ENCODE measurements at regions not wholly inside any gene's neighbourhood (a gene's known extent, or its start where the extent isn't known, plus 50 kb on each side); places are given as distances from the start of the nearest gene placed in this dataset.
A peak's percentile ranks its signal among the peaks of the same experiment; 100 is the strongest.

DNA sequence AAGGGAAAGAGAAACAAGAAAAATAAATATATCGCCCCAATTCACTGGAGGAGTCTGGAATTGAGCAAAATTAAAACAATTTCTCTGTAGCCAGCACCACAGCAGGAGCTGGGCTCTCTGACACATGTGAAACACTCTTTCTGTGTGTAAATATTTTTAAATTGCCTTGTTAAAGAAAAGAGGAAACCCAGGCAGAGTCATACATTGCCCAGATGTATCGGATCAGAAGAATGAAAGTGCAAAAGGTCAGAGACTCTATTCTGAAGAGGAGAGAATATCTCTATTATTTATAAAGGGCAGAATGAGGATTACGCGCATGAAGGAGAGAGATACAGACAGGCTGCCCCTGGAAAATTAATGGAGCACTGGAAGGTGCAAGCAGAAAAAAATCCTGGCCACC lies 127.0 kb upstream of the MAN1A1 start:
- DNase-seq, result no peak

GRCh38 chr6:119476024-119476423 lies 126.5 kb upstream of the MAN1A1 start:
- no peak for DNase-seq

- DNase-seq, result peak in 1 of 5 donors; percentile 29
These were observed 121.5 kb upstream of the MAN1A1 start for GRCh38 chr6:119470893-119471542.

DNA sequence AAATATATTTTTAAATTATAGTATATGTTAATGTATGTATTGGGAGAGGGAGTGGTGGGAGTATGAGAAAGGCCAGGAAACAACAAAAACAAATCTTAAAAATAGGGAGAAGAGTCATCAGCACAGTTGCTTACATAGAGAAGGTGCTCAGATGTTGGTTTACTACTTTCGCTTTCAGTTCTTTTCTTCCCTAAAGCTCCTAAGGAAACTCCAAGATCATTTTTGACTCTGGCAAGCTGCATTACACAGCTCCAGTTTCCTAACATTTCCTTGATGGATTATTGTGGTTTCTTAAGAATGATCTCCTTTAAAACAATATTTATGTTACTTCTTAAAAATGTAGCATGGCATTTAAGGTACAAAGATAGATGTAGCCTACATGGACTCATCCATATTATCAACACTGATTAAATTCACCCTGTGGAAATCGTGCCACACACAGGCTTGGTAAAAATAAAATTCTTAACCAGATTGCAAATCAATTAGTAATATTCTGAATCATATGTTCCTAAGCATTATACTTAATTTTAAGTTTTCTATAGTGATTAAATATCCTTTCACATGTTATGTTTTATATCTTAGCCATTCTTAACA lies 118.0 kb upstream of the MAN1A1 start:
- no peak for DNase-seq

- DNase-seq, result no peak
These were observed 116.7 kb upstream of the MAN1A1 start for GRCh38 chr6:119466226-119466625.

GRCh38 chr6:119463081-119463626 lies 113.6 kb upstream of the MAN1A1 start:
- peak in 1 of 5 donors; percentile 91 for DNase-seq

- no peak for DNase-seq
These were observed 111.6 kb upstream of the MAN1A1 start for GRCh38 chr6:119461187-119461586.

DNA sequence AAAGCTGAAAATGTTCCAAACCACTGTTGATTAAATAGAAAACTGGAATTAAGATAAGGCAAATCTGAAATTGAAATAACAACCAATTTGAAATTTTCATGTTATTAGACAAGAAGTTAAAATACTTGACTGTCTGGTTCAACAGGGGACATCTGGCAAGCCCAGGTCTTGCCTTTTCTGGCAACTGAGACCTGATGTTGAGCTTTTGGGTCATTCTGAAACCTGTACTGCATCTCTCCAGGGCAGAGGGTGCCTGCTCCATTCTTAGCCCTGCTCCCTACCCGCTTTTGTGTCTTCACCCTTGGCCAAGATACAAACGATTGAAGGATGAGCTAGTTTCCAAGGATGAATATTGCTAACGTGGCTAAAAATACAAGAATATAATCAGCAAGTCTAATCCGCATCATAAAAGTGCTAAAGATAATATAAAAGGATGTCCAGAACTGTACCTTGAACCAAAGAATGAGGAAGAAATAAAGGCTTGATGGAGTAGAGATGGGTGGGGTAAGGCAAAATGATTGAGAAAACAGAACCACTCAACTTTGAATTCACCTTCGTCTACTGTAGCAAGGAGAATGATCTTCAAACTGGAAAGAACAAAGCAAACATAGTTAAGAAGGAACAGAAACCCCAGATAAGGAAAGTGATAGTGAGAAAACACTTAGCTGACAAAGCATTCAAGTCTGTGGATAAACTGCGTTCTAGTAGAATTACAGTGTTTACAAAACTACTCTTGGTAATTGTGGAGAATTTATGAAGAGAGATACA lies 109.8 kb upstream of the MAN1A1 start:
- peak in 1 of 5 donors; percentile 57 for DNase-seq

- DNase-seq, result no peak
These were observed 105.2 kb upstream of the MAN1A1 start for GRCh38 chr6:119454714-119455113.

DNA sequence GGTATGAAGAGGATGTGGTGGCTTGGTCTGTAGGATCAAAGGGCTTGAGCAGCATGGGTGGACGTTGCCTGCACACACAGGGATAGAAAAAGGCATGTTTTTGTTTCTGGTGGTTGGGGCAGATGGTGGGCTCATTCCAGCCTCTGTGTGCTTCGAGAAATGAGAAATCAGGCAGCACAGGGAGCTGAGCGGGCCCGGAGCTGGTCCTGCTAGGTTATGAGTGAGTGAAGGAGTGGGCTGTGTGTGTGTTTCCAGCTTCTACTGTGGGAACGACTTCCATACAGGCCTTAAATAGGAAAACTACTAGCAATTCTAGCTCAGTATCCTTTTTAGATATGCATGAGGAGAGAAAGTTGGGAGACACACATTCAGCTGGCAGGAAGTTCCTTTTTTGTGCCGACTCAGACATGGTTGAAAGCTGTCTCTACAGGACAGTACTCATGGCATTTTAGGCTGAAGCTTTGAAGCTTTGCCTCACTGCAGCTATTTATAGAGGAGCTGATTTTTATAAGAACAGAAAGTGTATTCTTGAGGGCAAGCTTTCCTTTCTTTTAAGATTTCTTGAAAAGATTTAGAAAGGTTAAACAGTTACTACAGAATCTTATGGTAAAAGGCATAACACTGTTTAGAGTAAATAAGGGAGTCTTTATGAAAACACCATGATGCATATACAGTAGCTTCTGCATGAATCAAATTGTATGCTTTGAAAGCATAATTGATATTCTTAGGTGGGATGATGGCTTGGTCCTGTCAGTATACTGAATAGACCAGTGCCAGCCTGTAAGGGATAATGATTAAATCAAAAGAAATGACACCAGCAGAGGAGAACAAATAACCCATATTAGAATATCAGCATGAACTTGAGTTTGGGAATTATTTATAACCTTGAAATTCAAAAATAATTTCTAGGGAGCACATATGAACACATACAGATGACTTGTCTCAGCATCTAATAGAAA lies 104.0 kb upstream of the MAN1A1 start:
- DNase-seq, result no peak

GRCh38 chr6:119449331-119450156 lies 100.0 kb upstream of the MAN1A1 start:
- DNase-seq, result no peak

GRCh38 chr6:119447921-119448320 lies 98.4 kb upstream of the MAN1A1 start:
- no peak for DNase-seq

DNA sequence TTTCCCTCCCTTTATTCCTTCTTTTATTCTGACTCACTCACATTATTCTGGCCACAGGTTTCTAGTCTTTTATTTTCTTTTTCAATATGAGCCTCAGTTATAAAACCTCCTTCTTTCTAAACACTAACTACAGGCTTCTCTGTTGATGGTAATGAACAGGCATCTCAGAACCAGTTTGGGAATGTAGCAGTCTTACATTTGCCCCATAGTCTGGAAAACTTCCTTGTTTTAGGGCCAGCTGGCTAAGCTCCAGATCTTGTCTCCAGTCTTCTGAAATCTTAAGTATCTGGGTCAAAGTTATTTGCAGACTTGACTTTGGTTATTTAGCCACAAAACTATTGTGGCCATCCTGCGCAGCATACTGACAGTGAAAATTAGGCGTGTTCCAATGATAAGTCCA lies 97.0 kb upstream of the MAN1A1 start:
- DNase-seq, result no peak

DNA sequence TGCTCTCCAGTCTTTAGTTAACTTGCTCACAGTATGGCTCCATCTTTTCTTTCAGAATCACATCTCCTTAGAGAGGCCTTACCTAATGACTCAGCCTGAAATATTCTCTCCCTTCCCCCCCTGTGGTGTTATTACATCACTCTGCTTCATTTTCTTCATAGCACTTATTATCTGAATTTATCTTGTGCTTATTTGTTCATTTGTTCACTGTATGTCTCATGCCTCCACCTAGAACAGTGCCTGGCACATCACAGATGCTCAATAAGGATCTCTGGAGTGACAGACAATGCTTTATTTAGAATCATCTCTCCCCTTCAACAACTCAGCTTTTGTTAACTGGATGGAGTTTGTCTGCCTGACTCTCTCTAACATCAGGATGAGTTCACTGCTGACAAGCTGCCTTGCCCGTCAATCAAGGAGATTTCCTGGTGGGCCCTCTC lies 96.6 kb upstream of the MAN1A1 start:
- peak in 1 of 5 donors; percentile 65 for DNase-seq

- DNase-seq, result no peak
These were observed 96.1 kb upstream of the MAN1A1 start for GRCh38 chr6:119445666-119446065.

- DNase-seq, result no peak
These were observed 95.3 kb upstream of the MAN1A1 start for GRCh38 chr6:119444642-119445557.

DNA sequence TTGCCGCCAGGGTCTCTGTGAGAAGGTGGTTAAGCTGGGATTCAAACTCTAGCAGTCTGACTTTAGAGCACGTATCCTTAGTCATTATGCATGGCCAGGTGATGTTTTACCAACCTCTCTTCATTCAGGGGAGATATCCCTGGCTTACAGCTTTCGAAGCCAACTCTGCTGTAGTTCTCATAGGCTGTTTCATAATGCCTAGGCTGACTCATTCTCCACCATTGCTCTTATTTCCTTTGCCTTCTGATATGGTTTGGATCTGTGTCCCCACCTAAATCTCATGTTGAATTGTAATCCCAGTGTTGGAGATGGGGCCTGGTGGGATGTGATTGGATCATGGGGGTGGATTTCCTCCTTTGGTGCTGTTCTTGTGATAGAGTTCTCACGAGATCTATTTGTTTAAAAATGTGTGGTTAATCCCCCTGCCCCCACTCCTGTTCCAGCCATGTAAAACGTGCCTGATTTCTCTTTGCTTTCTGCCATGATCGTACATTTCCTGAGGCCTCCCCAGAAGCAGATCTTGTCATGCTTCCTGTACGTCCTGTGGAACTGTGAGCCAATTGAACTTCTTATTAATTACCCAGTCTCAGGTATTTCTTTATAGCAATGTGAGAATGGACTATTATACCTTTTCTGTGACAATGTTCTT lies 94.6 kb upstream of the MAN1A1 start:
- peak in 1 of 5 donors; percentile 29 for DNase-seq

DNA sequence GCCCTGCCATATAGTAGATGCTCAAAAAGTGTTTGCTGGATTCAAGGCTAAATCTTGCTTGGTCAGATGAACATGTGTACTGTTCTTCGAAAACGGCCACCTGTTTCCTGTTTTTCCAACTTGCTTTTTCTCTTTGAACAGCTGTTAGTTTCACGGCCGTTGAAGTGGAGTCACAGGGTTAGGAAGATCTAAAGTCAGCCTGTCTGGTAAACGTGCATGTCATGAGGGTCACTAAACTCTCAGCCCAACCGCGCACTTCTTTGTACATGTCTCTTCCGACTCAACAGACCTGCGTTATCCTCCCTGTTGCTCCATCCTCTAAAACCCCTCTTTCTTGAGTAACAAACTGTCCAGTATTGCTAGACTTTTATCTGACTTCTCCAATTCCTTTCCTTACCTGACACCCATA lies 93.2 kb upstream of the MAN1A1 start:
- peak in 1 of 5 donors; percentile 76 for DNase-seq

GRCh38 chr6:119440953-119441352 lies 91.4 kb upstream of the MAN1A1 start:
- DNase-seq, result peak in 1 of 5 donors; percentile 1

GRCh38 chr6:119436583-119436982 lies 87.0 kb upstream of the MAN1A1 start:
- no peak for DNase-seq
